Astrocyte (in vitro differentiated cells and primary cell): ENCODE measurements at regions not wholly inside any gene's neighbourhood (a gene's known extent, or its start where the extent isn't known, plus 50 kb on each side); places are given as distances from the start of the nearest gene placed in this dataset.
A peak's percentile ranks its signal among the peaks of the same experiment; 100 is the strongest.

ENCODE experiments used
- DNase-seq: peaks from one replicate; pipeline ENCODE4 v3.0.0-alpha.2; 2010; ENCODE audit warnings: low read depth
- FAIRE-seq: peaks from 2 replicates; lab custom pipeline; 2011; peaks lifted over from hg19 to GRCh38; lab: Jason Lieb, UNC
- H2AFZ ChIP-seq: 2 replicates; pipeline ENCODE4 v1.6.0; 2012; ENCODE audit warnings: low read depth, low read length, inconsistent platforms
- H3K27ac ChIP-seq: 2 replicates; pipeline ENCODE4 v1.5.1; 2011; ENCODE audit warnings: low read depth, low read length, inconsistent platforms
- H3K27me3 ChIP-seq: 2 replicates; pipeline ENCODE4 v1.6.0; 2011; ENCODE audit warnings: low read length, inconsistent platforms; ENCODE audit not compliant: insufficient read depth
- H3K36me3 ChIP-seq: 2 replicates; pipeline ENCODE4 v1.5.1; 2011; ENCODE audit warnings: low read length, inconsistent platforms; ENCODE audit not compliant: insufficient read depth
- H3K4me1 ChIP-seq: 2 replicates; pipeline ENCODE4 v1.5.1; 2011; ENCODE audit warnings: low read length, inconsistent platforms; ENCODE audit not compliant: insufficient read depth
- H3K4me2 ChIP-seq: 2 replicates; pipeline ENCODE4 v1.6.0; 2012; ENCODE audit warnings: low read length, inconsistent platforms
- H3K4me3 ChIP-seq: 2 replicates; pipeline ENCODE4 v1.5.1; 2011; ENCODE audit warnings: low read depth, mild to moderate bottlenecking, low read length, inconsistent platforms; ENCODE audit not compliant: insufficient read depth
- H3K79me2 ChIP-seq: 2 replicates; pipeline ENCODE4 v1.6.0; 2012; ENCODE audit warnings: mild to moderate bottlenecking, low read length, inconsistent platforms; ENCODE audit not compliant: insufficient read depth
- H3K9ac ChIP-seq: 2 replicates; pipeline ENCODE4 v1.6.0; 2012; ENCODE audit warnings: mild to moderate bottlenecking, low read length, inconsistent platforms
- H3K9me3 ChIP-seq: 2 replicates; pipeline ENCODE4 v1.5.1; 2012; ENCODE audit warnings: low read depth, mild to moderate bottlenecking, low read length, inconsistent platforms; ENCODE audit not compliant: insufficient read depth
- H4K20me1 ChIP-seq: 2 replicates; pipeline ENCODE4 v1.6.0; 2012; ENCODE audit warnings: low read length, inconsistent platforms; ENCODE audit not compliant: insufficient read depth
- H3K27ac Mint-ChIP-seq: one replicate; pipeline ENCODE4 v1.8.0; 2021; ENCODE audit warnings: mild to moderate bottlenecking, mixed read lengths; ENCODE audit not compliant: unreplicated experiment
- H3K27me3 Mint-ChIP-seq: one replicate; pipeline ENCODE4 v1.8.0; 2021; ENCODE audit warnings: low read depth, mixed read lengths; ENCODE audit not compliant: unreplicated experiment
- H3K36me3 Mint-ChIP-seq: one replicate; pipeline ENCODE4 v1.8.0; 2021; ENCODE audit warnings: low read depth, mixed read lengths; ENCODE audit not compliant: unreplicated experiment
- H3K4me1 Mint-ChIP-seq: one replicate; pipeline ENCODE4 v1.8.0; 2021; ENCODE audit warnings: low read depth, mixed read lengths; ENCODE audit not compliant: unreplicated experiment
- H3K4me3 Mint-ChIP-seq: one replicate; pipeline ENCODE4 v1.8.0; 2021; ENCODE audit warnings: mild to moderate bottlenecking, moderate library complexity, mixed read lengths; ENCODE audit not compliant: unreplicated experiment
- H3K9me3 Mint-ChIP-seq: one replicate; pipeline ENCODE4 v1.8.0; 2021; ENCODE audit warnings: mild to moderate bottlenecking, mixed read lengths; ENCODE audit not compliant: unreplicated experiment
- CTCF ChIP-seq: IDR thresholded peaks from 2 replicates; pipeline ENCODE4 v1.5.1; 2011; ENCODE audit warnings: low read depth, mild to moderate bottlenecking, inconsistent platforms, low read length, moderate library complexity; ENCODE audit not compliant: insufficient read depth
- EZH2 ChIP-seq: IDR thresholded peaks from 2 replicates; pipeline ENCODE4 v1.6.1; 2012; ENCODE audit warnings: mild to moderate bottlenecking, low read length, inconsistent platforms; ENCODE audit not compliant: insufficient read depth

GRCh38 chr6:43910149-43910637 is 140.2 kb downstream of the VEGFA start:
- Histone ChIP-seq H3K27ac (no peak overlapping the region), H3K79me2 (no peaks in the 10 kb centered on the region), H4K20me1 (no peaks in the 10 kb centered on the region), H2AFZ (no peak overlapping the region), H3K4me3 (no peak overlapping the region), H3K27me3 (no peaks in the 10 kb centered on the region), H3K4me2 (no peak overlapping the region), H3K36me3 (no peaks in the 10 kb centered on the region), H3K9ac (no peak overlapping the region), H3K4me1 (peaks cover 17% of the 10 kb centered on the region), H3K9me3 (no peaks in the 10 kb centered on the region)
- peaks cover 1% of the 10 kb centered on the region for H3K36me3 Mint-ChIP-seq
- no peak for FAIRE-seq
- H3K9me3 Mint-ChIP-seq, result peaks cover 4% of the 10 kb centered on the region
- TF ChIP-seq CTCF, result no peak
- TF ChIP-seq EZH2, result no peak
- H3K27ac Mint-ChIP-seq, result peak overlapping the region; percentile 80
- H3K4me1 Mint-ChIP-seq, result peaks cover 38% of the 10 kb centered on the region
- H3K27me3 Mint-ChIP-seq, result peaks cover 19% of the 10 kb centered on the region
- no peak for DNase-seq
- peak overlapping the region; percentile 4 for H3K4me3 Mint-ChIP-seq

- no peaks in the 10 kb centered on the region for H3K27me3 ChIP-seq
- H3K27ac ChIP-seq, result no peak overlapping the region
- Mint-ChIP-seq H3K27me3 (peaks cover 19% of the 10 kb centered on the region), H3K27ac (peak overlapping the region; percentile 80), H3K4me3 (no peak overlapping the region), H3K9me3 (peaks cover 4% of the 10 kb centered on the region), H3K36me3 (peaks cover 1% of the 10 kb centered on the region), H3K4me1 (peaks cover 36% of the 10 kb centered on the region)
- TF ChIP-seq CTCF (no peak), EZH2 (no peak)
- no peak overlapping the region for H3K4me3 ChIP-seq
- no peak overlapping the region for H3K9ac ChIP-seq
- H2AFZ ChIP-seq, result no peak overlapping the region
- FAIRE-seq (no peak), DNase-seq (no peak)
- no peaks in the 10 kb centered on the region for H3K79me2 ChIP-seq
- H3K4me1 ChIP-seq, result peaks cover 17% of the 10 kb centered on the region
- no peaks in the 10 kb centered on the region for H4K20me1 ChIP-seq
- no peaks in the 10 kb centered on the region for H3K9me3 ChIP-seq
- no peak overlapping the region for H3K4me2 ChIP-seq
- H3K36me3 ChIP-seq, result no peaks in the 10 kb centered on the region
Observed at GRCh38 chr6:43909474-43910148, 139.6 kb downstream of the VEGFA start.
